ENCODE measurements at regions not wholly inside any gene's neighbourhood (a gene's known extent, or its start where the extent isn't known, plus 50 kb on each side); places are given as distances from the start of the nearest gene placed in this dataset.

GRCh38 chr16:52816993-52817392 lies 235.7 kb downstream of the CHD9NB start:
- no peak for TF ChIP-seq TAF7 (optimal IDR thresholded peaks at IDR 0.05; ENCODE audit: borderline replicate concordance, low read depth, low read length)
- no peak for TF ChIP-seq SRF (IDR thresholded peaks at IDR 0.05; ENCODE audit: low read depth, low read length)
- TF ChIP-seq RXRA (IDR thresholded peaks at IDR 0.05; ENCODE audit: insufficient read depth, low read depth, low read length) = no peak
- no peak for TF ChIP-seq GABPA (IDR thresholded peaks at IDR 0.05; ENCODE audit: borderline replicate concordance, insufficient read depth, low read length)
- TF ChIP-seq, protein P1, sequence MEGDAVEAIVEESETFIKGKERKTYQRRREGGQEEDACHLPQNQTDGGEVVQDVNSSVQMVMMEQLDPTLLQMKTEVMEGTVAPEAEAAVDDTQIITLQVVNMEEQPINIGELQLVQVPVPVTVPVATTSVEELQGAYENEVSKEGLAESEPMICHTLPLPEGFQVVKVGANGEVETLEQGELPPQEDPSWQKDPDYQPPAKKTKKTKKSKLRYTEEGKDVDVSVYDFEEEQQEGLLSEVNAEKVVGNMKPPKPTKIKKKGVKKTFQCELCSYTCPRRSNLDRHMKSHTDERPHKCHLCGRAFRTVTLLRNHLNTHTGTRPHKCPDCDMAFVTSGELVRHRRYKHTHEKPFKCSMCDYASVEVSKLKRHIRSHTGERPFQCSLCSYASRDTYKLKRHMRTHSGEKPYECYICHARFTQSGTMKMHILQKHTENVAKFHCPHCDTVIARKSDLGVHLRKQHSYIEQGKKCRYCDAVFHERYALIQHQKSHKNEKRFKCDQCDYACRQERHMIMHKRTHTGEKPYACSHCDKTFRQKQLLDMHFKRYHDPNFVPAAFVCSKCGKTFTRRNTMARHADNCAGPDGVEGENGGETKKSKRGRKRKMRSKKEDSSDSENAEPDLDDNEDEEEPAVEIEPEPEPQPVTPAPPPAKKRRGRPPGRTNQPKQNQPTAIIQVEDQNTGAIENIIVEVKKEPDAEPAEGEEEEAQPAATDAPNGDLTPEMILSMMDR (IDR thresholded peaks at IDR 0.05; ENCODE audit: control extremely low read depth in 1 of 3, insufficient read depth in 1 of 3, low read depth in 1 of 3, low read length in 3 of 3) = no peak
- TF ChIP-seq TBP (IDR thresholded peaks at IDR 0.05; ENCODE audit: low read depth, low read length) = no peak
- no peak for TF ChIP-seq FOSL1 (IDR thresholded peaks at IDR 0.05; ENCODE audit: insufficient read depth, low read depth, low read length)
- TF ChIP-seq CHD2 (IDR thresholded peaks at IDR 0.05; ENCODE audit: low read length) = no peak
- no peak for TF ChIP-seq EZH2 (IDR thresholded peaks at IDR 0.05; ENCODE audit: low read depth, low read length, severe bottlenecking)
- TF ChIP-seq POLR2AphosphoS5 (IDR thresholded peaks at IDR 0.05; ENCODE audit: low read depth, low read length) = no peak
- TF ChIP-seq POLR2A (IDR thresholded peaks at IDR 0.05; ENCODE audit: control extremely low read depth in 1 of 2, low read depth in 2 of 2, low read length in 2 of 2) = no peak
- no peak for TF ChIP-seq RAD21 (IDR thresholded peaks at IDR 0.05 in 1 of 2, conservative IDR thresholded peaks at IDR 0.05 in 1 of 2; ENCODE audit: low read depth in 2 of 2, low read length in 2 of 2)
- no peak for TF ChIP-seq KDM1A (IDR thresholded peaks at IDR 0.05; ENCODE audit: borderline replicate concordance, low read length)
- no peak for TF ChIP-seq YY1 (IDR thresholded peaks at IDR 0.05; ENCODE audit: low read depth, low read length)
